ENCODE measurements at regions not wholly inside any gene's neighbourhood (a gene's known extent, or its start where the extent isn't known, plus 50 kb on each side); places are given as distances from the start of the nearest gene placed in this dataset.

GRCh38 chr7:156220701-156221100 is 408.4 kb upstream of the SHH start:
- Histone ChIP-seq H3K9me3 (ENCODE audit: severe bottlenecking) (no peaks in the 10 kb centered on the region), H3K27me3 (ENCODE audit: insufficient read depth, poor library complexity, severe bottlenecking) (no peaks in the 10 kb centered on the region)
- ATAC-seq (ENCODE audit: low read depth) = no peak

GRCh38 chr7:156220078-156220605 is 407.9 kb upstream of the SHH start:
- Histone ChIP-seq H3K4me3 (ENCODE audit: severe bottlenecking) (no peak overlapping the region), H3K9me3 (ENCODE audit: severe bottlenecking) (no peaks in the 10 kb centered on the region), H3K27ac (ENCODE audit: poor library complexity, severe bottlenecking) (no peak overlapping the region), H3K27me3 (ENCODE audit: insufficient read depth, poor library complexity, severe bottlenecking) (no peaks in the 10 kb centered on the region), H3K4me1 (ENCODE audit: insufficient read depth, poor library complexity, severe bottlenecking) (no peaks in the 10 kb centered on the region), H3K36me3 (ENCODE audit: low read depth) (no peaks in the 10 kb centered on the region)
- ATAC-seq (ENCODE audit: low read depth) = no peak
- TF ChIP-seq, protein P1, sequence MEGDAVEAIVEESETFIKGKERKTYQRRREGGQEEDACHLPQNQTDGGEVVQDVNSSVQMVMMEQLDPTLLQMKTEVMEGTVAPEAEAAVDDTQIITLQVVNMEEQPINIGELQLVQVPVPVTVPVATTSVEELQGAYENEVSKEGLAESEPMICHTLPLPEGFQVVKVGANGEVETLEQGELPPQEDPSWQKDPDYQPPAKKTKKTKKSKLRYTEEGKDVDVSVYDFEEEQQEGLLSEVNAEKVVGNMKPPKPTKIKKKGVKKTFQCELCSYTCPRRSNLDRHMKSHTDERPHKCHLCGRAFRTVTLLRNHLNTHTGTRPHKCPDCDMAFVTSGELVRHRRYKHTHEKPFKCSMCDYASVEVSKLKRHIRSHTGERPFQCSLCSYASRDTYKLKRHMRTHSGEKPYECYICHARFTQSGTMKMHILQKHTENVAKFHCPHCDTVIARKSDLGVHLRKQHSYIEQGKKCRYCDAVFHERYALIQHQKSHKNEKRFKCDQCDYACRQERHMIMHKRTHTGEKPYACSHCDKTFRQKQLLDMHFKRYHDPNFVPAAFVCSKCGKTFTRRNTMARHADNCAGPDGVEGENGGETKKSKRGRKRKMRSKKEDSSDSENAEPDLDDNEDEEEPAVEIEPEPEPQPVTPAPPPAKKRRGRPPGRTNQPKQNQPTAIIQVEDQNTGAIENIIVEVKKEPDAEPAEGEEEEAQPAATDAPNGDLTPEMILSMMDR (IDR thresholded peaks at IDR 0.05; ENCODE audit: poor library complexity, severe bottlenecking) = no peak
- no peak for DNase-seq (ENCODE audit: low spot score)

More at GRCh38 chr7:156220701-156221100, 408.4 kb upstream of the SHH start:
- Histone ChIP-seq H3K4me1 (ENCODE audit: insufficient read depth, poor library complexity, severe bottlenecking) (no peaks in the 10 kb centered on the region), H3K36me3 (ENCODE audit: low read depth) (no peaks in the 10 kb centered on the region), H3K27ac (ENCODE audit: poor library complexity, severe bottlenecking) (no peak overlapping the region), H3K4me3 (ENCODE audit: severe bottlenecking) (no peak overlapping the region)
- TF ChIP-seq, protein P1 (IDR thresholded peaks at IDR 0.05; ENCODE audit: poor library complexity, severe bottlenecking) = no peak
- DNase-seq (ENCODE audit: low spot score) = no peak

GRCh38 chr7:156219307-156220077 is 407.2 kb upstream of the SHH start:
- no peak for ATAC-seq (ENCODE audit: low read depth)

GRCh38 chr7:156218544-156219306 is 406.5 kb upstream of the SHH start:
- Histone ChIP-seq H3K4me1 (ENCODE audit: insufficient read depth, poor library complexity, severe bottlenecking) (no peaks in the 10 kb centered on the region), H3K27me3 (ENCODE audit: insufficient read depth, poor library complexity, severe bottlenecking) (no peaks in the 10 kb centered on the region), H3K36me3 (ENCODE audit: low read depth) (no peaks in the 10 kb centered on the region), H3K4me3 (ENCODE audit: severe bottlenecking) (no peak overlapping the region), H3K9me3 (ENCODE audit: severe bottlenecking) (no peaks in the 10 kb centered on the region), H3K27ac (ENCODE audit: poor library complexity, severe bottlenecking) (no peak overlapping the region)
- TF ChIP-seq, protein P1 (IDR thresholded peaks at IDR 0.05; ENCODE audit: poor library complexity, severe bottlenecking) = no peak
- ATAC-seq (ENCODE audit: low read depth) (no peak), DNase-seq (ENCODE audit: low spot score) (no peak)

More at GRCh38 chr7:156219307-156220077, 407.2 kb upstream of the SHH start:
- TF ChIP-seq, protein P1 (IDR thresholded peaks at IDR 0.05; ENCODE audit: poor library complexity, severe bottlenecking) = no peak
- Histone ChIP-seq H3K4me3 (ENCODE audit: severe bottlenecking) (no peak overlapping the region), H3K9me3 (ENCODE audit: severe bottlenecking) (no peaks in the 10 kb centered on the region), H3K4me1 (ENCODE audit: insufficient read depth, poor library complexity, severe bottlenecking) (no peaks in the 10 kb centered on the region), H3K27ac (ENCODE audit: poor library complexity, severe bottlenecking) (no peak overlapping the region), H3K27me3 (ENCODE audit: insufficient read depth, poor library complexity, severe bottlenecking) (no peaks in the 10 kb centered on the region), H3K36me3 (ENCODE audit: low read depth) (no peaks in the 10 kb centered on the region)
- no peak for DNase-seq (ENCODE audit: low spot score)

Data from RWPE2 (cell line).